Activated B cell treated with CpG ODN at 0.5 μM for 24 hours (primary cell): ENCODE measurements at regions not wholly inside any gene's neighbourhood (a gene's known extent, or its start where the extent isn't known, plus 50 kb on each side); places are given as distances from the start of the nearest gene placed in this dataset.

Experiments used
- ATAC-seq: fragments of 200-7000 bp; cut with Tn5 transposase; one replicate; pipeline ENCODE4 v1.10.0; 2021; ENCODE audit warnings: low read depth, mild to moderate bottlenecking, moderate library complexity
- CTCF ChIA-PET: fragments of 350-600 bp; sonication (Branson Sonifier 250); formaldehyde crosslinking; loops from one replicate; lab custom pipeline; 2021; ENCODE audit warnings: antibody characterized with exemption; lab: Charles Lee
- POLR2A ChIA-PET: fragments of 350-600 bp; sonication (Branson Sonifier 250); formaldehyde crosslinking; loops from one replicate; lab custom pipeline; 2021; ENCODE audit warnings: antibody characterized with exemption; lab: Charles Lee
- DNase-seq: peaks from one replicate; pipeline ENCODE4 v3.0.0; 2022
- H3K27ac Mint-ChIP-seq: one replicate; pipeline ENCODE4 v1.8.0; 2020; ENCODE audit warnings: mixed read lengths
- H3K27me3 Mint-ChIP-seq: one replicate; pipeline ENCODE4 v1.8.0; 2021; ENCODE audit warnings: mixed read lengths
- H3K36me3 Mint-ChIP-seq: one replicate; pipeline ENCODE4 v1.8.0; 2021; ENCODE audit warnings: low read depth, mixed read lengths
- H3K4me1 Mint-ChIP-seq: one replicate; pipeline ENCODE4 v1.8.0; 2021; ENCODE audit warnings: mixed read lengths
- H3K4me3 Mint-ChIP-seq: one replicate; pipeline ENCODE4 v1.8.0; 2020; ENCODE audit warnings: mild to moderate bottlenecking, mixed read lengths
- H3K9me3 Mint-ChIP-seq: one replicate; pipeline ENCODE4 v1.8.0; 2020; ENCODE audit warnings: mixed read lengths
- CTCF ChIP-seq: fragments of 200-600 bp; IDR thresholded peaks from one replicate; pipeline ENCODE4 v1.8.0; 2022; ENCODE audit warnings: antibody characterized with exemption, mild to moderate bottlenecking
- intact Hi-C: fragments of 100-400 bp; cut with micrococcal nuclease; formaldehyde crosslinking; loops from one replicate; pipeline ENCODE4 v1.15.1; 2024

GRCh38 chr9:30800421-30800820 is 1584.0 kb upstream of the ACO1 start:
- ChIA-PET CTCF (no interaction called here), POLR2A (no interaction called here)
- Mint-ChIP-seq H3K27ac (no peak overlapping the region), H3K9me3 (peaks cover 2% of the 10 kb centered on the region), H3K4me3 (no peak overlapping the region), H3K27me3 (no peaks in the 10 kb centered on the region), H3K36me3 (no peaks in the 10 kb centered on the region), H3K4me1 (no peaks in the 10 kb centered on the region)
- TF ChIP-seq CTCF: no peak
- DNase-seq: no peak
- intact Hi-C loops: no loop called here
- no peak for ATAC-seq

- Mint-ChIP-seq H3K27ac (no peak overlapping the region), H3K4me1 (no peaks in the 10 kb centered on the region), H3K4me3 (no peak overlapping the region), H3K36me3 (no peaks in the 10 kb centered on the region), H3K9me3 (no peaks in the 10 kb centered on the region), H3K27me3 (no peaks in the 10 kb centered on the region)
- ATAC-seq (no peak), DNase-seq (no peak)
- no peak for TF ChIP-seq CTCF
- intact Hi-C loops: no loop called here
- ChIA-PET CTCF (no interaction called here), POLR2A (no interaction called here)
These were observed 1571.6 kb upstream of the ACO1 start for GRCh38 chr9:30812821-30813220.

GRCh38 chr9:30815585-30815984 is 1568.9 kb upstream of the ACO1 start:
- POLR2A ChIA-PET: no interaction called here

GRCh38 chr9:30845136-30845535 is 1539.3 kb upstream of the ACO1 start:
- H3K9me3 Mint-ChIP-seq: no peaks in the 10 kb centered on the region
- ChIA-PET POLR2A (no interaction called here), CTCF (no interaction called here)
- H3K4me3 Mint-ChIP-seq: no peak overlapping the region
- no peaks in the 10 kb centered on the region for H3K27me3 Mint-ChIP-seq
- TF ChIP-seq CTCF: no peak
- intact Hi-C loops: no loop called here
- DNase-seq (no peak), ATAC-seq (no peak)
- H3K4me1 Mint-ChIP-seq: no peaks in the 10 kb centered on the region
- no peaks in the 10 kb centered on the region for H3K36me3 Mint-ChIP-seq
- H3K27ac Mint-ChIP-seq: no peak overlapping the region

More at GRCh38 chr9:30815585-30815984, 1568.9 kb upstream of the ACO1 start:
- no peak for ATAC-seq
- no peak for DNase-seq
- CTCF ChIA-PET: no interaction called here
- intact Hi-C loops: no loop called here
- Mint-ChIP-seq H3K4me3 (no peak overlapping the region), H3K27me3 (no peaks in the 10 kb centered on the region), H3K4me1 (no peaks in the 10 kb centered on the region), H3K27ac (no peak overlapping the region), H3K36me3 (no peaks in the 10 kb centered on the region), H3K9me3 (peaks cover 5% of the 10 kb centered on the region)
- no peak for TF ChIP-seq CTCF

GRCh38 chr9:30846651-30847050 is 1537.8 kb upstream of the ACO1 start:
- DNase-seq: no peak

More at GRCh38 chr9:30846651-30847050, 1537.8 kb upstream of the ACO1 start:
- no peaks in the 10 kb centered on the region for H3K9me3 Mint-ChIP-seq
- no peak overlapping the region for H3K4me3 Mint-ChIP-seq
- no peak for ATAC-seq
- no peak overlapping the region for H3K27ac Mint-ChIP-seq
- H3K27me3 Mint-ChIP-seq: no peaks in the 10 kb centered on the region
- H3K36me3 Mint-ChIP-seq: no peaks in the 10 kb centered on the region
- ChIA-PET POLR2A (interaction anchor here (0.5 kb wide), 1 partner anchor 16 kb away, joined by 5 read pairs; no protein-coding TSS in a partner anchor), CTCF (no interaction called here)
- intact Hi-C loops: no loop called here
- TF ChIP-seq CTCF: no peak
- H3K4me1 Mint-ChIP-seq: no peaks in the 10 kb centered on the region
